GM23338 (cell line): ENCODE measurements at regions not wholly inside any gene's neighbourhood (a gene's known extent, or its start where the extent isn't known, plus 50 kb on each side); places are given as distances from the start of the nearest gene placed in this dataset.

ENCODE experiments used
- POLR2AphosphoS5 ChIP-seq: IDR thresholded peaks from 2 replicates; pipeline ENCODE4 v1.6.1; 2016; ENCODE audit warnings: antibody characterized with exemption, low read depth
- TF ChIP-seq, protein P1 (sequence below), 2 experiments: fragments of 200-600 bp in 1 of 2; sonication (generic) in 1 of 2; conservative IDR thresholded peaks; 2 replicates each; pipeline versions ENCODE4 v1.5.1 to v1.6.1; 2016 to 2017; ENCODE audit warnings: antibody characterized with exemption in 2 of 2, low read depth in 2 of 2, mild to moderate bottlenecking in 2 of 2, moderate library complexity in 1 of 2

DNA sequence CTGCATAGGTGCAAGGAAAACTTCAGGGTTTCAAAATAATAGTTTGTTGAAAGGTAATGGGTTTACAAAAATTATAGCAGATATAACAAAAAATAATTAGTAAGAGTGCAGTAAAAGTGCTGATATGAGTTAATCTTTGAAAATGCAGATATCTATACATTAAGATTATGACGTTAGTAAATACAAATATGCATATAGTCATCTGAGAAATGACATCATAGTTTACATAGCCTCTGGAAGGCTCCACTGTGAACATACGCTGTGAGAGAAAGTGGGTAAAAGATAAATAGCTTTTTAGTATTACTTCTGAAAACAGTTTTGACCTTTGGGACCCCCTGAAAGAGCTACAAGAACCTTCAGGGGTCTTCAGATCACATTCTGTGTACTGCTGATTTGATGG lies 356.2 kb upstream of the SNX7 start:
- no peak for TF ChIP-seq POLR2AphosphoS5
- TF ChIP-seq, protein P1, sequence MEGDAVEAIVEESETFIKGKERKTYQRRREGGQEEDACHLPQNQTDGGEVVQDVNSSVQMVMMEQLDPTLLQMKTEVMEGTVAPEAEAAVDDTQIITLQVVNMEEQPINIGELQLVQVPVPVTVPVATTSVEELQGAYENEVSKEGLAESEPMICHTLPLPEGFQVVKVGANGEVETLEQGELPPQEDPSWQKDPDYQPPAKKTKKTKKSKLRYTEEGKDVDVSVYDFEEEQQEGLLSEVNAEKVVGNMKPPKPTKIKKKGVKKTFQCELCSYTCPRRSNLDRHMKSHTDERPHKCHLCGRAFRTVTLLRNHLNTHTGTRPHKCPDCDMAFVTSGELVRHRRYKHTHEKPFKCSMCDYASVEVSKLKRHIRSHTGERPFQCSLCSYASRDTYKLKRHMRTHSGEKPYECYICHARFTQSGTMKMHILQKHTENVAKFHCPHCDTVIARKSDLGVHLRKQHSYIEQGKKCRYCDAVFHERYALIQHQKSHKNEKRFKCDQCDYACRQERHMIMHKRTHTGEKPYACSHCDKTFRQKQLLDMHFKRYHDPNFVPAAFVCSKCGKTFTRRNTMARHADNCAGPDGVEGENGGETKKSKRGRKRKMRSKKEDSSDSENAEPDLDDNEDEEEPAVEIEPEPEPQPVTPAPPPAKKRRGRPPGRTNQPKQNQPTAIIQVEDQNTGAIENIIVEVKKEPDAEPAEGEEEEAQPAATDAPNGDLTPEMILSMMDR (conservative IDR thresholded peaks at IDR 0.05; ENCODE audit: low read depth in 2 of 2) = no peak
